22Rv1 (cell line): ENCODE measurements at regions not wholly inside any gene's neighbourhood (a gene's known extent, or its start where the extent isn't known, plus 50 kb on each side); places are given as distances from the start of the nearest gene placed in this dataset.

Source experiments
- ZFX ChIP-seq: fragments of 450-650 bp; IDR thresholded peaks from 2 replicates; pipeline ENCODE4 v1.6.1; 2017; ENCODE audit warnings: antibody characterized with exemption, borderline replicate concordance
- TF ChIP-seq, protein P1 (sequence below): fragments of 450-650 bp; IDR thresholded peaks from 2 replicates; pipeline ENCODE4 v1.5.1; 2017; ENCODE audit warnings: mild to moderate bottlenecking

- TF ChIP-seq, protein P1, sequence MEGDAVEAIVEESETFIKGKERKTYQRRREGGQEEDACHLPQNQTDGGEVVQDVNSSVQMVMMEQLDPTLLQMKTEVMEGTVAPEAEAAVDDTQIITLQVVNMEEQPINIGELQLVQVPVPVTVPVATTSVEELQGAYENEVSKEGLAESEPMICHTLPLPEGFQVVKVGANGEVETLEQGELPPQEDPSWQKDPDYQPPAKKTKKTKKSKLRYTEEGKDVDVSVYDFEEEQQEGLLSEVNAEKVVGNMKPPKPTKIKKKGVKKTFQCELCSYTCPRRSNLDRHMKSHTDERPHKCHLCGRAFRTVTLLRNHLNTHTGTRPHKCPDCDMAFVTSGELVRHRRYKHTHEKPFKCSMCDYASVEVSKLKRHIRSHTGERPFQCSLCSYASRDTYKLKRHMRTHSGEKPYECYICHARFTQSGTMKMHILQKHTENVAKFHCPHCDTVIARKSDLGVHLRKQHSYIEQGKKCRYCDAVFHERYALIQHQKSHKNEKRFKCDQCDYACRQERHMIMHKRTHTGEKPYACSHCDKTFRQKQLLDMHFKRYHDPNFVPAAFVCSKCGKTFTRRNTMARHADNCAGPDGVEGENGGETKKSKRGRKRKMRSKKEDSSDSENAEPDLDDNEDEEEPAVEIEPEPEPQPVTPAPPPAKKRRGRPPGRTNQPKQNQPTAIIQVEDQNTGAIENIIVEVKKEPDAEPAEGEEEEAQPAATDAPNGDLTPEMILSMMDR, result no peak
- TF ChIP-seq ZFX, result no peak
These were observed 199.5 kb downstream of the RTP5 start for GRCh38 chr2:242069018-242069417.
